HL-60 (cell line): ENCODE measurements at regions not wholly inside any gene's neighbourhood (a gene's known extent, or its start where the extent isn't known, plus 50 kb on each side); places are given as distances from the start of the nearest gene placed in this dataset.

Experiments
- GABPA ChIP-seq: IDR thresholded peaks from 2 replicates; pipeline ENCODE4 v1.6.1; 2012; ENCODE audit warnings: low read depth
- POLR2AphosphoS5 ChIP-seq: IDR thresholded peaks from 2 replicates; pipeline ENCODE4 v1.6.1; 2012; ENCODE audit warnings: low read depth
- SPI1 ChIP-seq: IDR thresholded peaks from 2 replicates; pipeline ENCODE4 v1.6.1; 2012; ENCODE audit warnings: low read depth, mild to moderate bottlenecking, borderline replicate concordance
- TF ChIP-seq, protein P1 (sequence below): IDR thresholded peaks from one replicate; pipeline ENCODE4 v1.5.1; 2011; ENCODE audit warnings: low read length, control low read depth, inconsistent platforms; ENCODE audit not compliant: insufficient read depth

DNA sequence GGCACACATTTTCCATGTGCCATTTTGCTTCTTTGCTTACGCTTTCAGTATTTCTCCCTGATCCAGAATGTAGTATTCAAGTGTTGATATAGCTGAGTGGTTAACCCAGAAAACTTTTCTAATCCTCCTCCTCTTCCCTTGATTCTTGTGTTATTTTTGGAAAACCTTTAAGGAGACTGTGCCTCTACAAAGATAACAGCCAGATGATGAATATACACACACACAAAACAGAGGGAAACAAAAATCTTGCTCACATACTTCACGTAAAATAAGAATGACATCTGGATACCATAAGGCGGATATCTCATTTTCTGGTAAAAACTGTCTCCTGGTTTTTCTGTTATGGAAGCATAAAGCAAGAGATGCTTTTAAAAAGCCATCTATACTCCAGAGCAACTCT, 295.8 kb upstream of the THBS1 start:
- TF ChIP-seq POLR2AphosphoS5 (no peak), GABPA (no peak), SPI1 (no peak)
- TF ChIP-seq, protein P1, sequence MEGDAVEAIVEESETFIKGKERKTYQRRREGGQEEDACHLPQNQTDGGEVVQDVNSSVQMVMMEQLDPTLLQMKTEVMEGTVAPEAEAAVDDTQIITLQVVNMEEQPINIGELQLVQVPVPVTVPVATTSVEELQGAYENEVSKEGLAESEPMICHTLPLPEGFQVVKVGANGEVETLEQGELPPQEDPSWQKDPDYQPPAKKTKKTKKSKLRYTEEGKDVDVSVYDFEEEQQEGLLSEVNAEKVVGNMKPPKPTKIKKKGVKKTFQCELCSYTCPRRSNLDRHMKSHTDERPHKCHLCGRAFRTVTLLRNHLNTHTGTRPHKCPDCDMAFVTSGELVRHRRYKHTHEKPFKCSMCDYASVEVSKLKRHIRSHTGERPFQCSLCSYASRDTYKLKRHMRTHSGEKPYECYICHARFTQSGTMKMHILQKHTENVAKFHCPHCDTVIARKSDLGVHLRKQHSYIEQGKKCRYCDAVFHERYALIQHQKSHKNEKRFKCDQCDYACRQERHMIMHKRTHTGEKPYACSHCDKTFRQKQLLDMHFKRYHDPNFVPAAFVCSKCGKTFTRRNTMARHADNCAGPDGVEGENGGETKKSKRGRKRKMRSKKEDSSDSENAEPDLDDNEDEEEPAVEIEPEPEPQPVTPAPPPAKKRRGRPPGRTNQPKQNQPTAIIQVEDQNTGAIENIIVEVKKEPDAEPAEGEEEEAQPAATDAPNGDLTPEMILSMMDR, result no peak
